Lower leg skin (tissue), 3 donors: ENCODE measurements at regions not wholly inside any gene's neighbourhood (a gene's known extent, or its start where the extent isn't known, plus 50 kb on each side); places are given as distances from the start of the nearest gene placed in this dataset.

ENCODE experiments used
- CTCF ChIP-seq, 3 donors: fragments of 450-650 bp; IDR thresholded peaks; one replicate each; pipeline ENCODE4 v1.5.1; 2016; ENCODE audit warnings: antibody characterized with exemption in 3 of 3, mild to moderate bottlenecking in 3 of 3, moderate library complexity in 2 of 3
- POLR2A ChIP-seq, 2 donors: fragments of 450-650 bp; IDR thresholded peaks; one replicate each; pipeline ENCODE4 v1.6.1; 2016 to 2017; ENCODE audit warnings: antibody characterized with exemption in 2 of 2, mild to moderate bottlenecking in 1 of 2, moderate library complexity in 1 of 2

- TF ChIP-seq CTCF (IDR thresholded peaks at IDR 0.05) (no peak), POLR2A (IDR thresholded peaks at IDR 0.05) (no peak)
Observed at GRCh38 chrX:113192418-113192817, 351.8 kb upstream of the AMOT start.
